ENCODE measurements at regions not wholly inside any gene's neighbourhood (a gene's known extent, or its start where the extent isn't known, plus 50 kb on each side); places are given as distances from the start of the nearest gene placed in this dataset.
A peak's percentile ranks its signal among the peaks of the same experiment; 100 is the strongest.

- Histone ChIP-seq H3K23me2 (ENCODE audit: insufficient read length, low read depth, low read length, poor library complexity, severe bottlenecking) (no peaks in the 10 kb centered on the region), H3K9ac (ENCODE audit: extremely low read depth, insufficient read length, low read length) (no peak overlapping the region), H2BK15ac (ENCODE audit: low read depth, low read length) (no peak overlapping the region), H3T11ph (ENCODE audit: low read length) (no peak overlapping the region), H4K5ac (ENCODE audit: insufficient read length, low read depth, low read length) (no peak overlapping the region), H2BK5ac (ENCODE audit: insufficient read length, low read length) (no peak overlapping the region), H2BK120ac (ENCODE audit: low read depth, low read length, poor library complexity, severe bottlenecking) (no peak overlapping the region), H3K4me2 (ENCODE audit: insufficient read depth, insufficient read length, low read length) (no peak overlapping the region), H3K27ac (ENCODE audit: insufficient read length, low read depth, low read length) (no peak overlapping the region), H3K4ac (ENCODE audit: low read depth, low read length) (no peak overlapping the region), H4K8ac (replicated peaks; ENCODE audit: insufficient read length, low read depth, low read length) (no peak overlapping the region), H3K23ac (ENCODE audit: insufficient read length, low read depth, low read length) (no peak overlapping the region), H4K91ac (ENCODE audit: insufficient read length, low read depth, low read length) (no peak overlapping the region), H3K9me3 (ENCODE audit: control insufficient read depth, low read depth, low read length) (no peaks in the 10 kb centered on the region), H2AFZ (ENCODE audit: low read length) (peak overlapping the region; percentile 22), H3K4me1 (ENCODE audit: insufficient read depth, low read length) (no peaks in the 10 kb centered on the region), H3K79me2 (ENCODE audit: insufficient read depth, low read length) (no peaks in the 10 kb centered on the region), H3K56ac (ENCODE audit: insufficient read length, low read depth, low read length) (no peak overlapping the region), H2AK5ac (ENCODE audit: insufficient read length, low read length) (no peak overlapping the region), H3K18ac (ENCODE audit: insufficient read length, low read depth, low read length) (no peak overlapping the region), H3K79me1 (ENCODE audit: insufficient read depth, low read depth, low read length, poor library complexity, severe bottlenecking) (no peaks in the 10 kb centered on the region), H4K20me1 (ENCODE audit: control insufficient read depth, insufficient read depth, insufficient read length) (no peaks in the 10 kb centered on the region), H3K27me3 (ENCODE audit: insufficient read depth, low read length) (no peaks in the 10 kb centered on the region), H3K14ac (ENCODE audit: insufficient read depth, low read length) (no peak overlapping the region), H2BK12ac (ENCODE audit: insufficient read length, low read depth, low read length) (no peak overlapping the region), H2BK20ac (ENCODE audit: low read depth, low read length, poor library complexity, severe bottlenecking) (no peak overlapping the region)
- no peaks in the 10 kb centered on the region for H3K27me3 Mint-ChIP-seq (ENCODE audit: low read depth)
- TF ChIP-seq CTCF (conservative IDR thresholded peaks at IDR 0.05), result no peak
- peaks cover 6 to 8% of the 10 kb centered on the region in 2 experiments; a peak in 3 of 5 replicates for H3K9me3 Mint-ChIP-seq
- DNase-seq, result no peak
- peaks cover 0 to 4% (median 2%) of the 10 kb centered on the region in 3 experiments; a peak in 1 of 7 replicates for H3K36me3 Mint-ChIP-seq (ENCODE audit: insufficient read depth in 1 of 3, low read depth in 3 of 3)
- no peaks in the 10 kb centered on the region for H3K4me1 Mint-ChIP-seq
- WGBS (ENCODE audit: extremely low coverage, insufficient read length, low lambda C conversion rate), result no CpG with 5 or more reads among the region's 3 CpGs
- H3K27ac Mint-ChIP-seq, result no peak overlapping the region
- H3K4me3 Mint-ChIP-seq, result no peak overlapping the region
These were observed 389.4 kb downstream of the CDH9 start for GRCh38 chr5:26649000-26649399.
